ENCODE measurements at regions not wholly inside any gene's neighbourhood (a gene's known extent, or its start where the extent isn't known, plus 50 kb on each side); places are given as distances from the start of the nearest gene placed in this dataset.

- TF ChIP-seq POLR2AphosphoS5 (IDR thresholded peaks at IDR 0.05) (no peak), CTCF (IDR thresholded peaks at IDR 0.05) (no peak), POLR2A (IDR thresholded peaks at IDR 0.05) (no peak)
Observed at GRCh38 chr4:115834441-115834840, 721.0 kb upstream of the NDST4 start.

All from sigmoid colon (tissue), 4 donors.